K562 (cell line): ENCODE measurements at regions not wholly inside any gene's neighbourhood (a gene's known extent, or its start where the extent isn't known, plus 50 kb on each side); places are given as distances from the start of the nearest gene placed in this dataset.

Experiments
- CREB1 ChIP-seq, 2 experiments: sonication (generic) in 1 of 2; formaldehyde crosslinking in 1 of 2; IDR thresholded peaks; 2 replicates each; pipeline versions ENCODE4 v1.6.1 to v1.8.0; 2012 to 2022; ENCODE audit warnings: inconsistent platforms in 1 of 2, mild to moderate bottlenecking in 1 of 2, missing genetic modification reagents in 1 of 2, moderate library complexity in 1 of 2
- DNMT1 ChIP-seq: fragments of 450-650 bp; IDR thresholded peaks from 2 replicates; pipeline ENCODE4 v1.6.1; 2016; ENCODE audit warnings: antibody characterized with exemption, mild to moderate bottlenecking
- FOXM1 ChIP-seq, 2 experiments: fragments of 450-650 bp in 1 of 2; sonication (generic) in 1 of 2; formaldehyde crosslinking in 1 of 2; IDR thresholded peaks; 2 replicates each; pipeline versions ENCODE4 v1.6.1 to v1.9.0; 2017 to 2022; ENCODE audit warnings: low read depth in 2 of 2, mild to moderate bottlenecking in 2 of 2, missing genetic modification reagents in 1 of 2, moderate library complexity in 1 of 2
- HNRNPK ChIP-seq: fragments of 200-400 bp; formaldehyde crosslinking; IDR thresholded peaks from one replicate; pipeline ENCODE4 v1.6.1; 2018; ENCODE audit warnings: mild to moderate bottlenecking, low read depth, low read length; ENCODE audit not compliant: poor library complexity, severe bottlenecking
- JUND ChIP-seq, 2 experiments: IDR thresholded peaks; 2 replicates in 1 of 2; 3 replicates in 1 of 2; pipeline ENCODE4 v1.6.1; 2011; ENCODE audit warnings: borderline replicate concordance in 2 of 2, low read depth in 2 of 2, low read length in 2 of 2, improper control_type of control experiment in 1 of 2, missing biosample characterization in 1 of 2, missing genetic modification characterization in 1 of 2, missing genetic modification reagents in 1 of 2
- MYBL2 ChIP-seq, 2 experiments: fragments of 450-650 bp in 1 of 2; sonication (generic) in 1 of 2; formaldehyde crosslinking in 1 of 2; IDR thresholded peaks; 2 replicates each; pipeline versions ENCODE4 v1.6.1 to v1.8.1; 2017 to 2022; ENCODE audit warnings: borderline replicate concordance in 1 of 2, inconsistent platforms in 1 of 2, low read depth in 1 of 2, mild to moderate bottlenecking in 1 of 2, missing genetic modification reagents in 1 of 2, moderate library complexity in 1 of 2
- NFIC ChIP-seq: fragments of 450-650 bp; IDR thresholded peaks from 2 replicates; pipeline ENCODE4 v1.6.1; 2017; ENCODE audit warnings: mild to moderate bottlenecking, inconsistent platforms
- SNIP1 ChIP-seq: fragments of 450-650 bp; IDR thresholded peaks from 2 replicates; pipeline ENCODE4 v1.7.1; 2017; ENCODE audit warnings: low read depth, mild to moderate bottlenecking
- ZEB2 ChIP-seq: fragments of 450-650 bp; IDR thresholded peaks from 2 replicates; pipeline ENCODE4 v1.6.1; 2016
- ZNF24 ChIP-seq: fragments of 450-650 bp; IDR thresholded peaks from 2 replicates; pipeline ENCODE4 v1.6.1; 2016
- TF ChIP-seq, protein P1 (sequence below), 2 experiments: fragments of 450-650 bp; IDR thresholded peaks; 2 replicates each; pipeline ENCODE4 v1.6.1; 2018; ENCODE audit warnings: mild to moderate bottlenecking in 2 of 2, low read depth in 1 of 2; ENCODE audit not compliant: partially characterized antibody in 2 of 2
- TF ChIP-seq, protein P2 (sequence below): sonication (generic); formaldehyde crosslinking; IDR thresholded peaks from 2 replicates; pipeline ENCODE4 v1.8.0; 2022; ENCODE audit warnings: missing genetic modification reagents, mild to moderate bottlenecking, moderate library complexity, borderline replicate concordance
- TF ChIP-seq, protein P3 (sequence below), 2 experiments: fragments of 450-650 bp; conservative IDR thresholded peaks; 2 replicates each; pipeline ENCODE4 v1.6.1; 2017; ENCODE audit warnings: mild to moderate bottlenecking in 2 of 2, moderate library complexity in 2 of 2
- TF ChIP-seq, protein P4 (sequence below), 2 experiments: fragments of 250-450 bp in 1 of 2; fragments of 450-650 bp in 1 of 2; sonication (Bioruptor Pico) in 1 of 2; IDR thresholded peaks; 2 replicates each; pipeline versions ENCODE4 v1.6.1 to v1.8.0; 2016 to 2021; ENCODE audit warnings: mild to moderate bottlenecking in 2 of 2, moderate library complexity in 2 of 2, missing compliant biosample characterization in 1 of 2, missing genetic modification characterization in 1 of 2
- TF ChIP-seq, protein P5 (sequence below), 2 experiments: IDR thresholded peaks; 2 replicates each; pipeline ENCODE4 v1.6.1; 2011; ENCODE audit warnings: borderline replicate concordance in 1 of 2, control low read depth in 1 of 2, low read depth in 1 of 2, low read length in 1 of 2, mild to moderate bottlenecking in 1 of 2, mixed read lengths in 1 of 2, moderate library complexity in 1 of 2; ENCODE audit not compliant: insufficient read depth in 1 of 2, insufficient read length in 1 of 2, poor library complexity in 1 of 2, severe bottlenecking in 1 of 2; ENCODE audit errors: extremely low read depth in 1 of 2

DNA sequence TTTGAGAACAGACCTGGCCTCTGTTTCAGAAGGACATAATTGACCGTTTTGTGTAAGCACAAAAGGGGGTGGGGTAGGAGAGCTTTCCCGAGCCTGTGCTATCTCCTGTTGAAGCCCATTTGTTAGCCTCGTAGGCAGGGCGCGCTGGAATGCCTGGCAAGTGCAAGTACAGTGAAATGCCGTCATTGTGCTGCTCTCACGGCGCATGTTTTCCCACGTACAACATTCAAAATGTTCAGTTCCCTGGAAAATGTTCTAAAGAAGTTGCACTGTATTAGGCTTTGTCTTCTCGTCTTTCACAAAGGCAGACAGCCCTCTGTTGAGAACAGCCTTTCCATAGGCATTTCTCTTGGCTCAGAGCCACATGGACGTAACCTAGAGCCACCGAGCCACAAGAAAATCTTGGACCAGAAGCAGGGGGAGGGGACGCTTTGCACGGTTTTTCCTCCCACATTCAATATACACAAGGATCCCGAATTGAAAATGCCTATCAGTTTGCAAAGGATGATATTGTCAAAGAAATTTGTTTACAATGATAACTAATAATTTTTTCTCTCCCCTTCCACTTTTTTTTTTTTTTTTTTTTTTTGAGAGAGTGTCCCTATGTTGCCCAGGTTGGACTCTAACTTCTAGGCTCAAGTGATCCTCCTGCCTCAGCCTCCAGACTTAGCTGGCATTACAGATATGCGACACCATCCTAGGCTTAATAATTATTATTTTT is 54.6 kb upstream of the RAPGEF2 start (continued):
- TF ChIP-seq, protein P1, sequence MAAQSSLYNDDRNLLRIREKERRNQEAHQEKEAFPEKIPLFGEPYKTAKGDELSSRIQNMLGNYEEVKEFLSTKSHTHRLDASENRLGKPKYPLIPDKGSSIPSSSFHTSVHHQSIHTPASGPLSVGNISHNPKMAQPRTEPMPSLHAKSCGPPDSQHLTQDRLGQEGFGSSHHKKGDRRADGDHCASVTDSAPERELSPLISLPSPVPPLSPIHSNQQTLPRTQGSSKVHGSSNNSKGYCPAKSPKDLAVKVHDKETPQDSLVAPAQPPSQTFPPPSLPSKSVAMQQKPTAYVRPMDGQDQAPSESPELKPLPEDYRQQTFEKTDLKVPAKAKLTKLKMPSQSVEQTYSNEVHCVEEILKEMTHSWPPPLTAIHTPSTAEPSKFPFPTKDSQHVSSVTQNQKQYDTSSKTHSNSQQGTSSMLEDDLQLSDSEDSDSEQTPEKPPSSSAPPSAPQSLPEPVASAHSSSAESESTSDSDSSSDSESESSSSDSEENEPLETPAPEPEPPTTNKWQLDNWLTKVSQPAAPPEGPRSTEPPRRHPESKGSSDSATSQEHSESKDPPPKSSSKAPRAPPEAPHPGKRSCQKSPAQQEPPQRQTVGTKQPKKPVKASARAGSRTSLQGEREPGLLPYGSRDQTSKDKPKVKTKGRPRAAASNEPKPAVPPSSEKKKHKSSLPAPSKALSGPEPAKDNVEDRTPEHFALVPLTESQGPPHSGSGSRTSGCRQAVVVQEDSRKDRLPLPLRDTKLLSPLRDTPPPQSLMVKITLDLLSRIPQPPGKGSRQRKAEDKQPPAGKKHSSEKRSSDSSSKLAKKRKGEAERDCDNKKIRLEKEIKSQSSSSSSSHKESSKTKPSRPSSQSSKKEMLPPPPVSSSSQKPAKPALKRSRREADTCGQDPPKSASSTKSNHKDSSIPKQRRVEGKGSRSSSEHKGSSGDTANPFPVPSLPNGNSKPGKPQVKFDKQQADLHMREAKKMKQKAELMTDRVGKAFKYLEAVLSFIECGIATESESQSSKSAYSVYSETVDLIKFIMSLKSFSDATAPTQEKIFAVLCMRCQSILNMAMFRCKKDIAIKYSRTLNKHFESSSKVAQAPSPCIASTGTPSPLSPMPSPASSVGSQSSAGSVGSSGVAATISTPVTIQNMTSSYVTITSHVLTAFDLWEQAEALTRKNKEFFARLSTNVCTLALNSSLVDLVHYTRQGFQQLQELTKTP (IDR thresholded peaks at IDR 0.05; ENCODE audit: low read depth in 1 of 2, partially characterized antibody in 2 of 2), result no peak
- TF ChIP-seq, protein P2, sequence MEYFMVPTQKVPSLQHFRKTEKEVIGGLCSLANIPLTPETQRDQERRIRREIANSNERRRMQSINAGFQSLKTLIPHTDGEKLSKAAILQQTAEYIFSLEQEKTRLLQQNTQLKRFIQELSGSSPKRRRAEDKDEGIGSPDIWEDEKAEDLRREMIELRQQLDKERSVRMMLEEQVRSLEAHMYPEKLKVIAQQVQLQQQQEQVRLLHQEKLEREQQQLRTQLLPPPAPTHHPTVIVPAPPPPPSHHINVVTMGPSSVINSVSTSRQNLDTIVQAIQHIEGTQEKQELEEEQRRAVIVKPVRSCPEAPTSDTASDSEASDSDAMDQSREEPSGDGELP (CRISPR knock-in tag), result 0 out of 2 replicates have a peak, but pooled peaks have one; percentile 34
- TF ChIP-seq DNMT1 (no peak), JUND (IDR thresholded peaks at IDR 0.05; ENCODE audit: borderline replicate concordance, low read depth, low read length) (no peak), JUND (tag; IDR thresholded peaks at IDR 0.05; ENCODE audit: borderline replicate concordance, low read depth, low read length) (peak; percentile 49; the same call in 2 of the 3 replicates), HNRNPK (no peak), ZEB2 (0 out of 2 replicates have a peak, but pooled peaks have one; percentile 16), NFIC (peak; percentile 95), MYBL2 (IDR thresholded peaks at IDR 0.05; ENCODE audit: low read depth) (no peak), MYBL2 (CRISPR knock-in tag; IDR thresholded peaks at IDR 0.05; ENCODE audit: borderline replicate concordance) (no peak), FOXM1 (IDR thresholded peaks at IDR 0.05; ENCODE audit: low read depth) (0 out of 2 replicates have a peak, but pooled peaks have one; percentile 33), FOXM1 (CRISPR knock-in tag; IDR thresholded peaks at IDR 0.05; ENCODE audit: low read depth) (no peak), ZNF24 (0 out of 2 replicates have a peak, but pooled peaks have one; percentile 51), SNIP1 (peak; percentile 94), CREB1 (IDR thresholded peaks at IDR 0.05) (peak; percentile 63), CREB1 (CRISPR knock-in tag; IDR thresholded peaks at IDR 0.05) (peak; percentile 57; the same call in 1 of the 2 replicates)
- TF ChIP-seq, protein P3, sequence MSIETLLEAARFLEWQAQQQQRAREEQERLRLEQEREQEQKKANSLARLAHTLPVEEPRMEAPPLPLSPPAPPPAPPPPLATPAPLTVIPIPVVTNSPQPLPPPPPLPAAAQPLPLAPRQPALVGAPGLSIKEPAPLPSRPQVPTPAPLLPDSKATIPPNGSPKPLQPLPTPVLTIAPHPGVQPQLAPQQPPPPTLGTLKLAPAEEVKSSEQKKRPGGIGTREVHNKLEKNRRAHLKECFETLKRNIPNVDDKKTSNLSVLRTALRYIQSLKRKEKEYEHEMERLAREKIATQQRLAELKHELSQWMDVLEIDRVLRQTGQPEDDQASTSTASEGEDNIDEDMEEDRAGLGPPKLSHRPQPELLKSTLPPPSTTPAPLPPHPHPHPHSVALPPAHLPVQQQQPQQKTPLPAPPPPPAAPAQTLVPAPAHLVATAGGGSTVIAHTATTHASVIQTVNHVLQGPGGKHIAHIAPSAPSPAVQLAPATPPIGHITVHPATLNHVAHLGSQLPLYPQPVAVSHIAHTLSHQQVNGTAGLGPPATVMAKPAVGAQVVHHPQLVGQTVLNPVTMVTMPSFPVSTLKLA (conservative IDR thresholded peaks at IDR 0.05), result peak in 1 of 2 experiments; percentile 14; a peak in 1 of 4 replicates
- TF ChIP-seq, protein P4, sequence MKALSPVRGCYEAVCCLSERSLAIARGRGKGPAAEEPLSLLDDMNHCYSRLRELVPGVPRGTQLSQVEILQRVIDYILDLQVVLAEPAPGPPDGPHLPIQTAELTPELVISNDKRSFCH (CRISPR knock-in tag; IDR thresholded peaks at IDR 0.05), result no peak
- TF ChIP-seq, protein P4 (tag; IDR thresholded peaks at IDR 0.05), result 0 out of 2 replicates have a peak, but pooled peaks have one; percentile 24
- TF ChIP-seq, protein P5, sequence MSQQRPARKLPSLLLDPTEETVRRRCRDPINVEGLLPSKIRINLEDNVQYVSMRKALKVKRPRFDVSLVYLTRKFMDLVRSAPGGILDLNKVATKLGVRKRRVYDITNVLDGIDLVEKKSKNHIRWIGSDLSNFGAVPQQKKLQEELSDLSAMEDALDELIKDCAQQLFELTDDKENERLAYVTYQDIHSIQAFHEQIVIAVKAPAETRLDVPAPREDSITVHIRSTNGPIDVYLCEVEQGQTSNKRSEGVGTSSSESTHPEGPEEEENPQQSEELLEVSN (IDR thresholded peaks at IDR 0.05; ENCODE audit: borderline replicate concordance in 1 of 2, extremely low read depth in 1 of 2, insufficient read depth in 1 of 2, insufficient read length in 1 of 2, low read depth in 1 of 2, low read length in 1 of 2, poor library complexity in 1 of 2, severe bottlenecking in 1 of 2), result peak; percentile 18 to 62
